Muscle layer of colon (tissue), 2 donors: ENCODE measurements at regions not wholly inside any gene's neighbourhood (a gene's known extent, or its start where the extent isn't known, plus 50 kb on each side); places are given as distances from the start of the nearest gene placed in this dataset.
"Not testable (repeated sequence)": the region's sequence is repeated elsewhere in the genome, so short reads cannot be mapped to it uniquely, and the experiment has no call there.

ENCODE experiments used
- H3K27ac ChIP-seq: one replicate; pipeline ENCODE4 v1.7.0; 2013; ENCODE audit warnings: low read depth, mild to moderate bottlenecking, low read length, moderate library complexity
- H3K27me3 ChIP-seq, 2 donors: one replicate each; pipeline ENCODE4 v1.7.0; 2013; ENCODE audit warnings: low read length in 2 of 2, mild to moderate bottlenecking in 2 of 2; ENCODE audit not compliant: insufficient read depth in 2 of 2, control insufficient read depth in 1 of 2
- H3K36me3 ChIP-seq: one replicate; pipeline ENCODE4 v1.7.0; 2013; ENCODE audit warnings: mild to moderate bottlenecking, low read length; ENCODE audit not compliant: insufficient read depth
- H3K4me1 ChIP-seq: one replicate; pipeline ENCODE4 v1.7.0; 2013; ENCODE audit warnings: mild to moderate bottlenecking, low read length; ENCODE audit not compliant: insufficient read depth
- H3K4me3 ChIP-seq, 2 donors: one replicate each; pipeline ENCODE4 v1.7.0; 2013; ENCODE audit warnings: low read length in 2 of 2, low read depth in 1 of 2, mild to moderate bottlenecking in 1 of 2, moderate library complexity in 1 of 2
- H3K9ac ChIP-seq: one replicate; pipeline ENCODE4 v1.7.0; 2013; ENCODE audit warnings: low read length
- H3K9me3 ChIP-seq: one replicate; pipeline ENCODE4 v1.7.0; 2013; ENCODE audit warnings: mild to moderate bottlenecking, low read length
- donor health status: abdominal sarcoma.
- donor health status: Adenocarcinoma of cecum.

DNA sequence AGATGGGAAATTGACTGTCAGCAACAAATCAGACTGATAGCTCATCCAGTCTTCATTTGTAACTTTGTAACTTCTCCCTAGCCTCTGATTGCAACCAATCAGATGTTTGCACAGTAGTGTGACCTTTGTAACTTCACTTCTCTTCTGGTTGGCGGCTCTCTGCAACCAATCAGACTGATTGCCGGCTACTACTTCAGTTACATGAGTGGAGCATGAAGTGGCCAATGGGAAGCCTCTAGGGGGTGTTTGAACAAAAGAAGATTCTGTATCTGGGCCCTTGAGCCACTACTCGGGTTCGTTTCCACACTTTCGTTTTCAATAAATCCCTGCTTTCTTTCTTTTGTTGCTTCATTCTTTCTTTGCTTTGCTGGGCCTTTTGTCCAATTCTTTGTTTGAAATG lies 1285.8 kb downstream of the TECRL start:
- H3K27me3 ChIP-seq: no peaks in the 10 kb centered on the region
- H3K9me3 ChIP-seq: no peaks in the 10 kb centered on the region
- H3K36me3 ChIP-seq: no peaks in the 10 kb centered on the region
- no peaks in the 10 kb centered on the region for H3K4me1 ChIP-seq
- H3K4me3 ChIP-seq: no peak overlapping the region
- H3K27ac ChIP-seq: no peak overlapping the region
- no peak overlapping the region for H3K9ac ChIP-seq

DNA sequence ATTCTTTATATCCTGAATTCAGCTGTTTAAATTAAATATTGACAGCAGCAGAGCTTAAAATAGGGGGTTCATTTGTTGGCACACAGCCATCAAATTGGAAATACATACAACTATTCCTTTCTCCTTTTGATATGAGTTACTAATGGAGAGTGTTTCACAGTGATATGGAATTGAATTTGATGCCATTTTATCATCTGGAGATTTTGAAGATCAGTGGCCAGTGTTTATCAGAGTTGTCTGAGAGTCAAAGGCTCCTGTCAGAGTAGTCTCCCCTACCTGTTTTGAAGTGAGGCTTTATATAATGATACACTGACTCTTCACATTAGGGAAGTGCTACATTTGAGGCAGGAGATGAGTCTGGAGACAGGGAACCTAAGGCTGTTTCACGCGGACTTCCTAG lies 1286.3 kb downstream of the TECRL start:
- H3K9ac ChIP-seq: no peak overlapping the region
- no peak overlapping the region for H3K27ac ChIP-seq
- H3K4me1 ChIP-seq: no peaks in the 10 kb centered on the region
- H3K27me3 ChIP-seq: no peaks in the 10 kb centered on the region
- no peaks in the 10 kb centered on the region for H3K36me3 ChIP-seq
- no peaks in the 10 kb centered on the region for H3K9me3 ChIP-seq
- H3K4me3 ChIP-seq: no peak overlapping the region

DNA sequence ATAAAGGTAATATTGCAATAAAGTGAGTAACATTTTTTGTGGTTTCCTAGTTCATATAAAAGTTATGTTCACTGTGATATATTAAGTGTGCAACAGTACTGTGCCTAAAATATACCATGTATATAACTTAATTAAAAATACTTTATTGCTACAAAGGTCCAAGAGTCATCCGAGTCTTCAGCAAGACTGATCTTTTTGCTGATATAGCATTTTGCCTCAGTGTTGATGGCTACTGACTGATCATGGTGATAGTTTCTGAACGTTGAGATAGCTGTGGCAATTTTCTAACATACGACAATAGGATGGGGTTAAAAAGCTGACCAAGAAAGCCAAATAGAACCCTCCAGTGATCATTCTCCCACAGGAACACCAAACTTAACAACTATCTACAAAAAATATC lies 1302.7 kb downstream of the TECRL start:
- Histone ChIP-seq H3K4me1 (no peaks in the 10 kb centered on the region), H3K27me3 (no peaks in the 10 kb centered on the region), H3K9me3 (no peaks in the 10 kb centered on the region), H3K4me3 (no peak overlapping the region), H3K27ac (no peak overlapping the region), H3K9ac (no peak overlapping the region), H3K36me3 (no peaks in the 10 kb centered on the region)

DNA sequence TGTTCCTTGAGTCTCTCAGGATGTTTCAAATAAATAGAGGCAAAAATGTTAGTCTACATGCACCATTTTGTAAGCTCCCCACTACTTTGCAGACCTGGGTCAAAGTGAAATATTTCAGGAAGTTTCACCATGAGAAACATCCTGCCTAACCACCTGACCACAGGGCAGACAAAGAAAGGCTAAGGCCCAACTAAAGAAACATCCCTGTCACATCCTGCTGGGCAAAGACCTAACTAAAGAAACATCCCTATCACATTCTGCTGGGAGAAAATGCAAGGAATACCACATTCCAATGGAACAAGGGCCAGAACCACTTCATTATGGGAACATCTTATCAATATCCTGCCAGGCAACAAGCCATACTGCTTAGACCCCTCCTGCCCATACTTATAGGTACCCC lies 1303.4 kb downstream of the TECRL start:
- Histone ChIP-seq H3K9me3 (no peaks in the 10 kb centered on the region), H3K4me1 (no peaks in the 10 kb centered on the region), H3K9ac (no peak overlapping the region), H3K27ac (no peak overlapping the region), H3K36me3 (no peaks in the 10 kb centered on the region), H3K27me3 (no peaks in the 10 kb centered on the region), H3K4me3 (no peak overlapping the region)

- Histone ChIP-seq H3K4me3 (no peak overlapping the region), H3K4me1 (no peaks in the 10 kb centered on the region), H3K27me3 (no peaks in the 10 kb centered on the region), H3K9me3 (no peaks in the 10 kb centered on the region), H3K27ac (no peak overlapping the region), H3K36me3 (no peaks in the 10 kb centered on the region), H3K9ac (no peak overlapping the region)
Measured at GRCh38 chr4:63090641-63091040, 1318.6 kb downstream of the TECRL start.

- Histone ChIP-seq H3K4me3 (no peak overlapping the region), H3K4me1 (no peaks in the 10 kb centered on the region), H3K27ac (no peak overlapping the region), H3K9ac (no peak overlapping the region), H3K27me3 (no peaks in the 10 kb centered on the region), H3K9me3 (no peaks in the 10 kb centered on the region), H3K36me3 (no peaks in the 10 kb centered on the region)
Measured at GRCh38 chr4:63085091-63085490, 1324.2 kb downstream of the TECRL start.

DNA sequence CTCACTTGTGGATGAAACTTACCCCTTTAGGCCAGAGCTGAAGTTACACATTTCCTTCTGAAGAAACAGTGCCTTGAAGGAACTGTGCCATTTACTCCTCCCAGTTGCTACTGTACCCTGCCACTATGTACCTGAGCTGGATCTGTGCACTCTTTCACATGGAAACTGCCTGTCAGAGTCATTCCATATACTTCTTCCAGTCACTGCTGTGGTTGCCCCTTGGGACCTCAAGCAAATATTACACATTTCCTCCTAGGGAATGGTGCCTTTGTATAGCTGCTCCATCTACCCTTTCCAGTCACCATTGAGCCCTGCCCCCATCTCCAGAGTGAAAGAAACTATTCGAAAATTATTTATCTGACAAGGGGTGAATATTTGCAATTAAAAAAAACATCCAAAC lies 1328.3 kb downstream of the TECRL start:
- no peaks in the 10 kb centered on the region for H3K9me3 ChIP-seq
- H3K27me3 ChIP-seq: no peaks in the 10 kb centered on the region
- H3K4me1 ChIP-seq: no peaks in the 10 kb centered on the region
- no peak overlapping the region for H3K27ac ChIP-seq
- H3K9ac ChIP-seq: no peak overlapping the region
- no peak overlapping the region for H3K4me3 ChIP-seq
- no peaks in the 10 kb centered on the region for H3K36me3 ChIP-seq

DNA sequence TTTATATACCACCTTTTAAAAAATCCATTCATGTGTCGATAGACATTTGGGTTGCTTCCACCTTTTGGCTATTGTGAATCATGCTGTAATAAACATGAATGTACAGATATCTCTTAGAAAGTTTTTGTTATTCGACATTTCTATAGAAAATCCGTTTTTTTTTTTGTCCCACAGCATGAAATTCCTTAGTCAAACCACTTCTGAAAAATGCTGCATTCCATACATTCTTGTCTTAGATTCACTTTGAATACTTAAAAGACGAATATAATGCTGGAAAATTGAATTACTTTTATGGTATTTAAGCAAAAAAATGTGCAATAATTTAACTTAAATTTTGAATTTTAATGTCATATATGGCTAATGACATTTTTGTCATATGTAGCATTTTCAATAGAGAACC lies 1345.5 kb downstream of the TECRL start:
- H3K4me1 ChIP-seq: no peaks in the 10 kb centered on the region
- no peak overlapping the region for H3K27ac ChIP-seq
- H3K9ac ChIP-seq: no peak overlapping the region
- H3K27me3 ChIP-seq: no peaks in the 10 kb centered on the region
- H3K9me3 ChIP-seq: no peaks in the 10 kb centered on the region
- H3K4me3 ChIP-seq: no peak overlapping the region
- no peaks in the 10 kb centered on the region for H3K36me3 ChIP-seq

DNA sequence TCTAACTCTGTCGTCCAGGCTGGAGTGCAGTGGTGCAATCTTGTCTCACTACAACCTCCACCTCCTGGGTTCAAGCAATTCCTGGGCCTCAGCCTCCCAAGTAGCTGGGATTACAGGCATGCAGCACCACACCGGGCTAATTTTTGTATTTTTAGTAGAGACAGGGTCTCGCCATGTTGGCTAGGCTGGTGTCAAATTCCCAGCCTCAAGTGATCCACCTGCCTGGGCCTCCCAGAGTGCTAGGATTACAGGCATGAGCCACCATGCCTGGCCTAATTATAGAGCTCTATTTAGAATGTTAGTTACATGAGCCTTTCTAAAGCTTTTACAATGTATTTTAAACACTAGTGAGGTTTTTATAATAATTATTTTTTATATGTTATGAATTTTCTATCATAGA lies 1346.4 kb downstream of the TECRL start:
- not testable (repeated sequence) for H3K4me3 ChIP-seq, H3K9me3 ChIP-seq, H3K36me3 ChIP-seq, H3K9ac ChIP-seq, H3K27me3 ChIP-seq, H3K4me1 ChIP-seq, H3K27ac ChIP-seq

DNA sequence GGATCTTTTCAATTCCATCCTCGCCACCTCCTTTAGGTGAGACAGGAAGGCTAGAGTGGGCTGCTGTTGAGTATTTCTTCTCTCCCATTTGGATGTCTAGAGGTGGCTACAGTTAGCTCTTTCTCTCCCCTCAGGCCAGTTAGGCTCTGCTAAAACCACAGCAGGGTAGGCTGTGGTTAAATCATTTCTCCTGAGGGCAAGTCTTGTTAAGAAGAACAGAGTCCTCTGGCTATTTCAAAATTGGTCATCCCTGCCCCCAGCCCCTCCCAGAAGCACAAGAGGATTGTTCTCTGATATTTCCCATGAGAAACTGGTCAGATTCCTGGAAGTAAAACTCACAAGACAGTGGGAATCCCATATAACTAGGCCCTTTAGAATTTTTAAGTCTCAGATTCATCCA lies 1359.5 kb downstream of the TECRL start:
- Histone ChIP-seq H3K4me1 (no peaks in the 10 kb centered on the region), H3K36me3 (no peaks in the 10 kb centered on the region), H3K9ac (no peak overlapping the region), H3K27me3 (no peaks in the 10 kb centered on the region), H3K9me3 (no peaks in the 10 kb centered on the region), H3K27ac (no peak overlapping the region), H3K4me3 (no peak overlapping the region)

DNA sequence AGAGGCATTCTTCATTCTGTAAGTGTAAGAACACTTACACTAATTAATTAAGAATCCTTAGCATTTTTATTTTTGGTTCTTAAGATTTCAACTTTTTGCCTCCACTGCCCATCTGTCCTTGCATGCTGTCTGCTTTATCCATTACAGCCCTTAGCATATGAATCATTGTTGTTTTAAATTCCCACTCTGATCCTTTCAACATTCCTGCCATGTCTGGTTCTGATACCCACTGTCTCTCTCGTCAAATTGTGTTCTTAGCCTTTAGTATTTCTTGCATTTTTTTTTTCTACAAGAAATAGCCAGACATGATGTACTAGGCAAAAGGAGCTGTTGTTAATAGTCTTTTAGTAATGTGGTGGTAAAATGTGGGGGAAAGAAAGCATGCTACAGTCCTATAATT lies 1360.0 kb downstream of the TECRL start:
- H3K4me1 ChIP-seq: no peaks in the 10 kb centered on the region
- H3K27me3 ChIP-seq: no peaks in the 10 kb centered on the region
- H3K27ac ChIP-seq: no peak overlapping the region
- H3K4me3 ChIP-seq: no peak overlapping the region
- H3K9me3 ChIP-seq: no peaks in the 10 kb centered on the region
- H3K36me3 ChIP-seq: no peaks in the 10 kb centered on the region
- H3K9ac ChIP-seq: no peak overlapping the region

- H3K9ac ChIP-seq: no peak overlapping the region
- no peaks in the 10 kb centered on the region for H3K9me3 ChIP-seq
- no peaks in the 10 kb centered on the region for H3K4me1 ChIP-seq
- H3K27ac ChIP-seq: no peak overlapping the region
- H3K4me3 ChIP-seq: no peak overlapping the region
- H3K27me3 ChIP-seq: no peaks in the 10 kb centered on the region
- H3K36me3 ChIP-seq: no peaks in the 10 kb centered on the region
Measured at GRCh38 chr4:63036159-63036866, 1372.9 kb downstream of the TECRL start.
